Right hindlimb (tissue), 1 donor: ENCODE measurements at regions not wholly inside any gene's neighbourhood (a gene's known extent, or its start where the extent isn't known, plus 50 kb on each side); places are given as distances from the start of the nearest gene placed in this dataset.

Experiments
- DNase-seq: peaks from one replicate; pipeline ENCODE4 v3.0.0-alpha.2; 2018

GRCh38 chr22:48702573-48703264, 1125.0 kb downstream of the BRD1 start:
- peak; percentile 45 for DNase-seq

- no peak for DNase-seq
Observed at GRCh38 chr22:48701296-48702030, 1126.2 kb downstream of the BRD1 start.

- no peak for DNase-seq
Observed at GRCh38 chr22:48700566-48701295, 1126.9 kb downstream of the BRD1 start.

- DNase-seq: no peak
Observed at GRCh38 chr22:48700180-48700565, 1127.5 kb downstream of the BRD1 start.

- DNase-seq: no peak
Observed at GRCh38 chr22:48699511-48699910, 1128.2 kb downstream of the BRD1 start.

GRCh38 chr22:48698618-48699017, 1129.1 kb downstream of the BRD1 start:
- DNase-seq: no peak

GRCh38 chr22:48697694-48698276, 1129.9 kb downstream of the BRD1 start:
- no peak for DNase-seq

- DNase-seq: no peak
Observed at GRCh38 chr22:48697223-48697622, 1130.5 kb downstream of the BRD1 start.

- DNase-seq: no peak
Observed at GRCh38 chr22:48696371-48696770, 1131.3 kb downstream of the BRD1 start.

GRCh38 chr22:48695731-48696305, 1131.9 kb downstream of the BRD1 start:
- no peak for DNase-seq

- no peak for DNase-seq
Observed at GRCh38 chr22:48695251-48695650, 1132.4 kb downstream of the BRD1 start.

- DNase-seq: no peak
Observed at GRCh38 chr22:48694296-48694883, 1133.3 kb downstream of the BRD1 start.

GRCh38 chr22:48693377-48694135, 1134.1 kb downstream of the BRD1 start:
- no peak for DNase-seq

- no peak for DNase-seq
Observed at GRCh38 chr22:48692734-48693376, 1134.8 kb downstream of the BRD1 start.

GRCh38 chr22:48691431-48691851, 1136.2 kb downstream of the BRD1 start:
- DNase-seq: no peak

- no peak for DNase-seq
Observed at GRCh38 chr22:48690583-48691317, 1136.9 kb downstream of the BRD1 start.

- no peak for DNase-seq
Observed at GRCh38 chr22:48689206-48689605, 1138.5 kb downstream of the BRD1 start.

- no peak for DNase-seq
Observed at GRCh38 chr22:48688366-48688765, 1139.3 kb downstream of the BRD1 start.

- no peak for DNase-seq
Observed at GRCh38 chr22:48687606-48688005, 1140.1 kb downstream of the BRD1 start.

GRCh38 chr22:48686694-48687302, 1140.9 kb downstream of the BRD1 start:
- DNase-seq: no peak
